Coronary artery (tissue), 2 donors: ENCODE measurements at regions not wholly inside any gene's neighbourhood (a gene's known extent, or its start where the extent isn't known, plus 50 kb on each side); places are given as distances from the start of the nearest gene placed in this dataset.
"Not testable (repeated sequence)": the region's sequence is repeated elsewhere in the genome, so short reads cannot be mapped to it uniquely, and the experiment has no call there.

ENCODE experiments used
- DNase-seq: peaks from one replicate; pipeline ENCODE4 v3.0.0-alpha.2; 2017; ENCODE audit warnings: low spot score
- H3K27ac ChIP-seq, 2 donors: fragments of 200-600 bp; sonication (generic); one replicate each; pipeline ENCODE4 v1.5.1; 2016 to 2019
- H3K4me3 ChIP-seq: fragments of 200-600 bp; sonication (generic); 2 replicates; pipeline ENCODE4 v1.5.1; 2016; ENCODE audit warnings: mild to moderate bottlenecking, moderate library complexity
- CTCF ChIP-seq: fragments of 200-600 bp; sonication (generic); IDR thresholded peaks from one replicate; pipeline ENCODE4 v1.5.1; 2019; ENCODE audit warnings: antibody characterized with exemption

DNA sequence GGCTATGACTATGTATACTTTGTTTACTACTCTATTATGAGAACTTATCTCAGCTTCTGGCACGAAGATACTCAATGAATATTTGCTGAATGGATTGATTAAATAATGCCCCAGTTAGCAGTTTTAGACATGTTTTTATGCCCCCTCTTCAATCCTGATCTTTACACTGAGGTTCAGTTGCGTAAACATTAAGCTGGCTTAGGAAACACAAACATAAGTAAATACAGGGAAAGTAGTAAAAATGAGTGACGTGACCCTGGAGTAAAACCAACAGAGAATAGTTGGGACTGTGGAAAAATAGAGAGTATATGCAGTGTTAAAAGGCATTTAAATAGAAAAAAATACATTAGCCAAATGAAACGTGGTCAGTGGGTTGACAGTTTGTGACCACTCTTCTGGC is 387.0 kb upstream of the ACTRT1 start:
- Histone ChIP-seq H3K27ac (no peak overlapping the region), H3K4me3 (no peak overlapping the region)
- no peak for DNase-seq
- no peak for TF ChIP-seq CTCF

- no peak for DNase-seq
- H3K4me3 ChIP-seq, result no peak overlapping the region
- TF ChIP-seq CTCF, result no peak
- H3K27ac ChIP-seq, result no peak overlapping the region
Measured at GRCh38 chrX:128438082-128438481, 385.9 kb upstream of the ACTRT1 start.

- Histone ChIP-seq H3K4me3 (no peak overlapping the region), H3K27ac (no peak overlapping the region)
- TF ChIP-seq CTCF, result no peak
- no peak for DNase-seq
Measured at GRCh38 chrX:128436397-128437103, 384.3 kb upstream of the ACTRT1 start.

DNA sequence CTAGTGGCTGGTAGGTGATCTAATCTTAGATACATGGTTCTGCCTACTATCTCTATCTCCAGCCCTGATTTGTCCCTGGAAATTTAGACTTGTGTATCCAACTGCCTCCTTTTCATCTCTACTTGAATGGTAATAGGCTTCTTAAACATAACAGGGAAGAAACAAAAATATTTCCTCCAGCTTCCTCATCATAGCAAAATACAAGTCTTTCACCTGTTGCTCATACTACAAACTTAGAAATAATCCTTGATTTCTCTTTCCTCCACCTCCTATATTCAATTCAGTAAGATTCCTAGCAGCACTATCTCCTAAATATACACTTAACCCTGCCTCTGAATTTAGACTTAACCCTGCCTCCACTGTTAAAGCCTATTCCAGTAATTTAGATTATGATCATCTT is 373.3 kb upstream of the ACTRT1 start:
- no peak overlapping the region for H3K27ac ChIP-seq
- no peak overlapping the region for H3K4me3 ChIP-seq
- DNase-seq, result no peak
- TF ChIP-seq CTCF, result no peak

DNA sequence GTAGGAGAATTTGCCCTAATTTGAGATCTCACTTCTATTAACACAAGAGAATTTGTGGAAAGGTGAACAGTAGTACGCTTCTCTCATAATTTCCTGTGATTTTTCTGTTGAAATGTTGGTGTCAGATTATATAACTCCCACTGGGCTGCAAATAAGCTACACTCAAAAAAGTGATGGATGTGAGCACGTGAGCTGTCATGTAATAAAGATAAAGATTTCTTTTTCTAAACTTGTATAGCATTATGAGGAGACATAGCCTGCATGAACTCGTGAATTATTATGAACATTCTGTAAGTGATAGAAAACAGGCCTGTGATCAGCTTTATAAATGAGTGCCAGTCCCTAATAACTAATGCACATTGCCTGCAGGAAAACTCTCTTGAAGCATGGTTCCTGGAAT is 356.6 kb upstream of the ACTRT1 start:
- Histone ChIP-seq H3K27ac (no peak overlapping the region), H3K4me3 (no peak overlapping the region)
- DNase-seq, result no peak
- no peak for TF ChIP-seq CTCF

- DNase-seq, result no peak
- TF ChIP-seq CTCF, result no peak
Measured at GRCh38 chrX:128396601-128397000, 344.4 kb upstream of the ACTRT1 start.

DNA sequence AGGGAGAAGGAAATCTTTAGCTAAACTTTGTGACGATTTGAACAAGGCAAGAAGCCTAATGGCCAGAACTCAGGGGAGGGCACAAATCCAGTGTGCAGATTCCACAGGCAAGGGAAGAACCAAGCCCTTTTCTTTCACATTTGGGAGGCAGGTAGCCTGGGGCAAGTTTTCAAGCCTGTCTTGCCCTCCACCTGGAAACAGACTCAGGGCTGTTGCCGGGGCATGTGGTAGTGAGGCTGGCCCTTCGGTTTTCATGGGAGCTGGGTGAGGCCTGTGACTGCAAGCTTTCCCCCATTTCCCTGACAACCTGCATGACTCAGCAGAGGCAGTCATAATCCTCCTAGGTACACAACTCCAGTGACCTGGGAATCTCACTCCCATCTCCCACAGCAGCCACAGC is 331.6 kb upstream of the ACTRT1 start:
- not testable (repeated sequence) for H3K4me3 ChIP-seq, H3K27ac ChIP-seq, DNase-seq

More at GRCh38 chrX:128396601-128397000, 344.4 kb upstream of the ACTRT1 start:
- H3K4me3 ChIP-seq, result no peak overlapping the region
- no peak overlapping the region for H3K27ac ChIP-seq
